B cell (primary cell): ENCODE measurements at regions not wholly inside any gene's neighbourhood (a gene's known extent, or its start where the extent isn't known, plus 50 kb on each side); places are given as distances from the start of the nearest gene placed in this dataset.

Experiments used
- EZH2 ChIP-seq: IDR thresholded peaks from 2 replicates; pipeline ENCODE4 v1.6.1; 2012; ENCODE audit warnings: borderline replicate concordance, low read depth, mild to moderate bottlenecking, moderate library complexity, low read length; ENCODE audit not compliant: insufficient read depth, poor library complexity, severe bottlenecking
- TF ChIP-seq, protein P1 (sequence below): fragments of 200-600 bp; IDR thresholded peaks from one replicate; pipeline ENCODE4 v1.8.0; 2022; ENCODE audit warnings: antibody characterized with exemption, mild to moderate bottlenecking

DNA sequence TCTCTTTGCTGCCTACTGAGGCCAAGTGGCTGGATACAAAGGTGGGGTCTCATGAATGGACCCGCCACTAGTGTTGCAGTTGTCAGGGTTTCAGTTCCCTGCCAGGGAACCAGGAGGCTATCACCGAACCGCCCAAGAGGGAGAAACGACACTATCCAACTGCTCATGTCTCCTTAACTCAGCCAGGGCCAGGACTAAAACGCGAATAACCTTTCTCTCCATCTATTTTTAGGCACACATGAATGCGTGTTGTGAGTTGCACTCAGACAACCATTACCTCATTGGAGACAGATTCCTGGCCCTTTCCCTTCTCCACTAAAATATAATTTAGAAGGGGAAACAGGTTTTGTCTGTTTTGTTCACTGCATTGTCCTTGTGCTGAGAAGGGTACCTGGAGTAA lies 559.5 kb downstream of the SOCS6 start:
- TF ChIP-seq EZH2: no peak
- TF ChIP-seq, protein P1, sequence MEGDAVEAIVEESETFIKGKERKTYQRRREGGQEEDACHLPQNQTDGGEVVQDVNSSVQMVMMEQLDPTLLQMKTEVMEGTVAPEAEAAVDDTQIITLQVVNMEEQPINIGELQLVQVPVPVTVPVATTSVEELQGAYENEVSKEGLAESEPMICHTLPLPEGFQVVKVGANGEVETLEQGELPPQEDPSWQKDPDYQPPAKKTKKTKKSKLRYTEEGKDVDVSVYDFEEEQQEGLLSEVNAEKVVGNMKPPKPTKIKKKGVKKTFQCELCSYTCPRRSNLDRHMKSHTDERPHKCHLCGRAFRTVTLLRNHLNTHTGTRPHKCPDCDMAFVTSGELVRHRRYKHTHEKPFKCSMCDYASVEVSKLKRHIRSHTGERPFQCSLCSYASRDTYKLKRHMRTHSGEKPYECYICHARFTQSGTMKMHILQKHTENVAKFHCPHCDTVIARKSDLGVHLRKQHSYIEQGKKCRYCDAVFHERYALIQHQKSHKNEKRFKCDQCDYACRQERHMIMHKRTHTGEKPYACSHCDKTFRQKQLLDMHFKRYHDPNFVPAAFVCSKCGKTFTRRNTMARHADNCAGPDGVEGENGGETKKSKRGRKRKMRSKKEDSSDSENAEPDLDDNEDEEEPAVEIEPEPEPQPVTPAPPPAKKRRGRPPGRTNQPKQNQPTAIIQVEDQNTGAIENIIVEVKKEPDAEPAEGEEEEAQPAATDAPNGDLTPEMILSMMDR: no peak
